Stimulated activated CD4-positive, alpha-beta T cell treated with anti-CD3 and anti-CD28 coated beads, Interleukin-4, amount 100 ng/mL, for 48 hours (primary cell): ENCODE measurements at regions not wholly inside any gene's neighbourhood (a gene's known extent, or its start where the extent isn't known, plus 50 kb on each side); places are given as distances from the start of the nearest gene placed in this dataset.
A peak's percentile ranks its signal among the peaks of the same experiment; 100 is the strongest.
"Not testable (repeated sequence)": the region's sequence is repeated elsewhere in the genome, so short reads cannot be mapped to it uniquely, and the experiment has no call there.

ENCODE experiments used
- DNase-seq, 2 donors: peaks; one replicate each; pipeline ENCODE4 v3.0.0-alpha.2; 2020; ENCODE audit warnings: low read depth in 2 of 2

DNA sequence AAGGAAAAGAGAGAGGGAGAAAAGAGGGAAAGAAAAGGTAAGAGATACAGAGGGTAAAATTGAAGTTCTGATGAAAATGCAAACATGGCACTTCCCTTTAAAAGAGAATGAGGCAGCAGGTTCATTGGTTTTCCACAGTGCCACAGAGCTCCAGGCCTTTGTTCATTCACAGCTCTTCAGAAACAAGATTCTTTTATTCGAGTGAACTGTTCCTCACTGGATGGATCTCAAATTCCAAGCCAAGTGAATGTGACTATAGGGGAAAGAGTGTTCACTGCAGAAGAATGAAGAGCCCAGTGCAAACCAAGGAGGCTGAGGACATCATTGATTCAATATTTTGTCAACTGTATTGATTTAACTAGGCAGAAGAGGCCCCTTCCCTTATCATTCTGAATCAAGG is 280.3 kb upstream of the PROK2 start:
- DNase-seq: no peak

DNA sequence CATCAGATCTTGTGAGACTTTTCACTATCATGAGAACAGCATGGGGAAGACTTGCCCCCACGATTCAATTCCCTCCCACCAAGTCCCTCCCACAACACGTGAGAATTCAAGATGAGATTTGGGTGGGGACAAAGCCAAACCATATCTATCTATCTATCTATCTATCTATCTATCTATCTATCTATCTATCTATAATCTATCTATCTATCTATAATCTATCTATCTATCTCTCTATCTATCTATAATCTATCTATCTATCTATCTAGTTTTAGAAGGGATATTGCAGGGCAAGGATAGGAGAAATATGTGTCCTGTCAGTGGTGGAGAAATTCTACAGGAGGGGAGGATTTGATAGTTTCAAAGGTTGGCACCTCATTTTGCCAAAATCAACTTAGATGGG is 279.8 kb upstream of the PROK2 start:
- DNase-seq: not testable (repeated sequence)

DNA sequence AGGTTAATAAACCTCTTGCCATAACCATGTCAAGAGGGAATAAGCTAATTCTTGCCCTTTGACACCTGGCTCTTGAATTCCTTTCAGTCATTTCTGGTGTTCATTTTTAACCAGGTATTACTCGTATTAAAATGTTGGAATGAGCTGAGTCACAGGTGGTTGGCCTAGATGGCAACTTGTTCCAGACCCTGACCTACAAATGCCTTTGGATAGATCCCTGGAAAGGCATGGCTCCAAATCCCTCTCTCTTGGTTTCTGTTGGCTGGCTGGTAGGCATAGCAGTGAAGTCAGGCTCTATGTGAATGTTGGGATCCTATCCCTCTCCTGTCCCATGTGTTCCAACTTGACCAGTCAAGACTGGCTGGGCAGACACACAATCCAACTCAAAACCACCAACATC is 277.1 kb upstream of the PROK2 start:
- DNase-seq: no peak

DNA sequence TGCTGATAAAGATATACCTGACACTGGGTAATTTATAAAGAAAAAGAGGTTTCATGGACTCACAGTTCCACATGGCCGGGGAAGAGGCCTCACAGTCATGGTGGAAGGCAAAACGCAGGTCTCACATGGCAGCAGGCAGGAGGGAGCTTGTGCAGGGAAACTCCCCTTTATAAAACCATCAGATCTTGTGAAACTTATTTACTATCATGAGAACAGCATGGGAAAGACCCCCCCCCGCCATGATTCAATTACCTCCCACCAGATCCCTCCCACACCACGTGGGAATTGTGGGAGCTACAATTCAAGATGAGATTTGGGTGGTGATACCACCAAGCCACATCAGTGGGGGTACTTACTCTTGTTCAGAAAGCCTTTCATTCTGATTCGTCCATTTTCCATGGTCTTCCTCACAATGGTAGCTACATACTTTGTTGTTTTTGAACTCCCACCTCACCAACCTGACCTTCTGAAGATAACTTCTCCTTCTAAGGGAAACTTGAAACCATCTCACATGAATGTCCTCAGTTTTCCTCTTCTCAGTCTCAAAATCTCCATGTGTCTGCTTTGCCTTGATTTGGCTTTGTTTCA is 275.6 kb upstream of the PROK2 start:
- peak in 1 of 2 donors; percentile 1 for DNase-seq

DNA sequence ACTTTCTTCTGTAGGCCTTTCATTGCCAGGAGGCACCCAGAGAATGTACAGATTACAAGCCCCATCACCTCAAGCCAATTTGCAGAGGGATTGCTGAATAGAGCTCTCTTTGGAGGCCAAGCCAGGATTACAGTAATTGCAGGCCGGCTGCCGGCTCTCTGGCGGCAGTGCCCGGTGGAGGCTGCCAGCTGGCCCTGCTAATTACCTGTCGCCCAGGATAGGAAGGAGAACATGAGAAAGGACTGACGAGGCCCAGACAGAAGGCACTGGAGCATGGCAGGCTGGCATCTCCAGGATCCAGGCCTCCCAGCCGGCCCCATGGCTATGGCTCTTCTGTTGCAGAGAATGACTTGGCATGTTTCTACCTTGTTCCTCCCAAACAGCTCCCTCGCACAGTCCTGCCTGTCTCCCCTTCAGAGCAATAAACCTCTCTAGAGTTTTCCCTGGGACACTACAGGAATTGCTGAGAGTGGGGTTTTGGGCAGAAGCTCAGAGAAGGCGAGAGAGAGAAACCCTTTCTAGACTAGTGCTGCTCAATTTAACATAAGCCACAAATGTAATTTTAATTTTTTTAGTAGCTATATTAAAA is 273.6 kb upstream of the PROK2 start:
- no peak for DNase-seq

DNA sequence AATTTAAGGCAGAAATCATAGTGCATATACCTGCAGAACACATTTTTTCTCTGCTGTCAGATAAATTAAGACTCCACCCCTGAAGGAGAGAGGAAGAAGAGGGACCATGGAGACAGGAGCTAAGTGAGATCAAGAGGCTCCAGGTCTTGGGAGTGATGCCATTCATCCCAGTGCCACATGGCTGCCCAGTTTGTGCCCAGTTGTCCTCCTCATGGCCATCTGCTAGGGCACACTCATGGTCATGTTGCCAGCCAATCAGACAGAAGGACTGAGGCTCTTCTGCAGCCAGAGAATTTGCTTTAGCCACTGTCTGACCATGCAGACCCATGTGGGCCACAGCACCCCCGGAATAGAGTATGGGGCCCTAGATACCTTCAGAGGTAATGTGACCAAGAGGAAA is 270.5 kb upstream of the PROK2 start:
- DNase-seq: no peak

DNA sequence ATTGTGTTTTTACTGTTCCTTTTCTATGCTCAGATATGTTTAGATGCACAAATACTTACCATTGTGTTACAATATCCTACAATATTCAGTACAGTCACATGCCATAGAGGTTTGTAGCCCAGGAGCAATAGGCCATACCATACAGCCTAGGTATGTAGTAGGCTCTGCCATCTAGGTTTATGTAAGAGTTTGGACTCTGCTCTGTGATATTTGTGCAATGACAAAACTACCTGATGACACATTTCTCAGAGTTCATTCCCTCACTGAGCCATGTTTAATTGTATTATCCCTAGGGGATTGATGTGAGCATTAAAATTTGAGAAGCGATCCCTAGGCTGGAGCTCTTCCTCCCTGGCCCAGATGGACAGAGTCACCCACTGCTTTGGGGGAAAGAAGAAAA is 270.0 kb upstream of the PROK2 start:
- no peak for DNase-seq

DNA sequence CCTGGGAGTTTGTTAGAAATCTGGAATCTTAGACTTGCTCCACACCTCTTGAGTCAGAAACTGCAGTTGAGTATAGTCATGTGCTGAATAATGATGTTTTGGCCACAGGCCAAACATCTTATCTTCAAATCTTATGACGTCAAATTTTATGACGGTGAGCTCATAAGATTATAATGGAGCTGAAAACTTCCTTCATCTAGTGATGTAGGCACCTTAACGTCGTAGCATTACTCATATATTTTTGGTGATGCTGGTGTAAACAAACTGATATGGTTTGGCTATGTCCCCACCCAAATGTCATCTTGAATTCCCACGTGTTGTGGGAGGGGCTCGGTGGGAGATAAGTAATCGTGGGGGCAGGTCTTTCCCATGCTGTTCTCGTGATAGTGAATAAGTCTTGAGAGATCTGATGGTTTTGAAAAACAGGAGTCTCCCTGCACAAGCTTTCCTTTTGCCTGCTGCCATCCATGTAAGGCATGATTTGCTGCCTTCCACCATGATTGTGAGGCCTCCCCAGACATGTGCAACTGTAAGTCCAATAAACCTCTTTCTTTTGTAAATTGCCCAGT is 268.0 kb upstream of the PROK2 start:
- DNase-seq: no peak

DNA sequence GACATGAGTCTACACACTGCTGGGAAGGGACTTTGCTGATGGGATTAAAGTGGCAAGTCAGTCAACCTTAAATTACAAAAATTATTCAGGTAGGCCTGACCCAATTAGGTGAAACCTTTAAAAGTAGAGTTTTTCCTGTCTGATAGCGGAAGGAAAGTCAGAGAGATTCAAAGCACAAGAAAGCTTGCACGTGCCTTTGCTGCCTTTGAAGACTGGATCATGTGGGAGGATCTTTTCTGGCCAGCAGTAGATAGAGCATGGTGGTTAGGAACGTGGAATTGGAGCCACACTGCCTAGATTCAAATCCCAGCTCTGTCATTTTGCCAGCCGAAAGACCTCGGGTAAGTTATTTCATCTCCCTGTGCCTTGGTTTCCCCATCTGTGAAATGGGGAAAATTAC is 265.8 kb upstream of the PROK2 start:
- no peak for DNase-seq

DNA sequence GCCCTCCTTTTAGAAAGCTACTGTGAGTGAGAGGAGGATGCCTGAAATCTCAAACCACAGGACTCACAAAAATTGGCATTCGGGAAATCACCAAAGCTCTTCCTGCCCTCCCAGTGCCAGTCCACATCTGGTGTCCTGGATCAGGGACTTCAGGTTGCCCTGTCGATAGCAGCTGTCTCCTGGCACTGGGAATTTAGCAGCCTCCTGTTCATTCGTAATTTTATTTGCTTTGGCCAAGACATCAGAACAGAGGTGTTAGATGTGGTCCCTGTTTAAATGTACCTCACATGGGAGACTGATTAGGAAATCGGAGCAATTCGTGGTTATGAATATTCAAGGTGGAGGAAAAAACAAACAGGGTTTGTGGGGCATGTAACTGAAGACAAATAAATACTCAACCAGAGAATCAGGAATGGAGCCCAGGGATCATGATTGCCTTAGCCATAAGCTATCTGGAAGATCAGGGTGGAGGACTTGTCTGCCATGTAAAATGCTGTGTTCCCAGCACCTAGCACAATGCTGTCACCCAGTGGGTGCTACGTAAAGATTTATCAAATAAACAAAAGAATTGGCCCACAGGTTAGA is 265.2 kb upstream of the PROK2 start:
- DNase-seq: no peak

DNA sequence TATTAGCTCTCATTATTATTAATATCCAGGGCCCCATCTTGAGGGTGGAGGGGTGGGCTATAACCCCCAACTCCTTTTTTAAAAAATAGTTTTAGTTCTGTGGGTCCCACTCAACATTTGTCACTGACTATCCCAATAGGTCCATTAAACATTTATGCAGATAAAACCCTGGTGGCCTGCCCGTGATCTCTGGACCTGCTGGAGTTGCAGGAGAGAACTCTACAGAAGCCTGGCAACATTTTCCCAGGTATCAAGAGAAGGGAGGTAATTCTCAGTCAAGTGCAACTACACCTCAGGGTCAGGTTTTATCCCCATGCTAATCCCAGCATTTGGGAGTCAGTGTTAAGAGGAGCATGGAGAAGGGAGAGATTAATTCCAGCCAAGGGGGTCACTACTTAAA is 264.4 kb upstream of the PROK2 start:
- DNase-seq: no peak

DNA sequence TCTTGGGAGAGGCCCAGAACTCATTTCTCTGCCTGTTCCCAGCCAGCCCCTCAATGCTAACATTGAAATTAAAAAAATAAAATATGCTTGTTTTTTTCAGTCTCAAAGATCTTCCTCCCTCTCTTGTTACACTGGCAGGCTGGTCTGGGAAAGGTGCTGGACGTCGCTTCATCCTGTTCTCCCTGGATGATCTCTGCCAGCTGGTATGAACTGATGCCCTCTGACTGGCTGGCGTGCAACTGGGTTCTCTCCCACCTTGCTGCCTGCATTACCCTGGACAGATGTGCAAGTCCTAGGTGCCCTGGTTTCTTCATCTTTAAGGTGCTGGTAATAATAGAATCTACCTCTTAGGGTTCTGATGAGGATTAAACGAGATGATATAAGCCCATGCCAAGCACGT is 263.9 kb upstream of the PROK2 start:
- no peak for DNase-seq

DNA sequence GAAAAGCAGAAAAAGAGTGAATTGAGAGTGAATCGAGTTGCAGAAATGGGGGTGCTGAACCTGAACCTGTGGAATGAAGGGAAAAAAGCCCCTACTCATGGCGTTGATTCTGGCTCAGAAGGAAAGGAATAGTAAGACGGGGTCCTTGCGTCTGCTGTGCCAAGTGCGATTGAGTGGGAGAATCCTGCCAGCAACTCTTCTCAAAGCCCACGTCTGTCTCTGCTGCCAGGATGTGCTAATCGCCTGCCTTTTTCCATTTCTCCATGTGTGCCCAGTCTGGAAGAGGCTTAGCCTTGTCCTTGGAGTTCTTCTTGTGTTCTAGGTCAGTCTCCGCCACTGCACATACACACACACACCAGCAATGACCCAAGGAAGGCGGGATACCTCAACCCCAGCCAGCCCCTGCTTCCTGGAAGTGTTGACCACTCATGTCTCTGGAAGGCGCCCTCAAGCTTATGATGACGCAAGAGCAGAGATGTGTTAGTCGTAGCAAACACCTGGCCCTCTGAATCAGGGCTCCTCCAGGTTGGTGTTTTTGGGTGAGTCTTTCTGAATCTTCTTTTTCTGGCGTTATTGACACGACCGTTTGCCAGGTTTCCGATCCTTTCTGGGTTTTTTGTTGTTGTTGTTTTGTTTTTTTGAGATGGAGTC is 262.4 kb upstream of the PROK2 start:
- DNase-seq: no peak

DNA sequence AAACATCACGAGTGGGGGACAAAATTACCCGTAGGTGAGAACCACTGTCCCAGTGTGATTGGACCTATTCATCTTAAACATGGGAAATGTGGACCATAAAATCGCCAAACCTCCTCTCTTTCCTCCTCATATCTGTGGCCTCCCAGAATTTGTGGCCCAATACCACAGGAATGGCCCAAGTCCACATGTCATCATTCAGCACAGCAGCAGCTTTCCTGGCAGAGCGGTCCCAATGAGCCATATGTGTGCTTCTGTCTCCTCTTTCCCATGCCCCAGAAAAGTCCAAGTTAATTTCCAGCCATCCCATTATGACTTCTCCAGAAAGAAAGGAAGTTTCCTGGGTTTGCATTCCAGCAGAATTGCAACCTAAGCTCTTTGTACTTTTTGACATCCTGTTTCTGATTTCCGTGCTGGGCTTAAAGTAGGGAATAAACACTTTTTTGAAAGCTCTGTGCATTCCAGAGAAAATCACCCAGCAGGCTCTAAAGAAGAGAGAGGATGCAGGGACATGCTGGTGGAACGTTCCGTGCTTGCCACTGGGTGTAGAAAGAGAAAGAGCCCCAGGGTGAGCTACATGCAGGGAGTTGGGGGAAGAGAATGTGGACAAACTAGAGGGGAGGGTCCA is 259.4 kb upstream of the PROK2 start:
- DNase-seq: no peak

DNA sequence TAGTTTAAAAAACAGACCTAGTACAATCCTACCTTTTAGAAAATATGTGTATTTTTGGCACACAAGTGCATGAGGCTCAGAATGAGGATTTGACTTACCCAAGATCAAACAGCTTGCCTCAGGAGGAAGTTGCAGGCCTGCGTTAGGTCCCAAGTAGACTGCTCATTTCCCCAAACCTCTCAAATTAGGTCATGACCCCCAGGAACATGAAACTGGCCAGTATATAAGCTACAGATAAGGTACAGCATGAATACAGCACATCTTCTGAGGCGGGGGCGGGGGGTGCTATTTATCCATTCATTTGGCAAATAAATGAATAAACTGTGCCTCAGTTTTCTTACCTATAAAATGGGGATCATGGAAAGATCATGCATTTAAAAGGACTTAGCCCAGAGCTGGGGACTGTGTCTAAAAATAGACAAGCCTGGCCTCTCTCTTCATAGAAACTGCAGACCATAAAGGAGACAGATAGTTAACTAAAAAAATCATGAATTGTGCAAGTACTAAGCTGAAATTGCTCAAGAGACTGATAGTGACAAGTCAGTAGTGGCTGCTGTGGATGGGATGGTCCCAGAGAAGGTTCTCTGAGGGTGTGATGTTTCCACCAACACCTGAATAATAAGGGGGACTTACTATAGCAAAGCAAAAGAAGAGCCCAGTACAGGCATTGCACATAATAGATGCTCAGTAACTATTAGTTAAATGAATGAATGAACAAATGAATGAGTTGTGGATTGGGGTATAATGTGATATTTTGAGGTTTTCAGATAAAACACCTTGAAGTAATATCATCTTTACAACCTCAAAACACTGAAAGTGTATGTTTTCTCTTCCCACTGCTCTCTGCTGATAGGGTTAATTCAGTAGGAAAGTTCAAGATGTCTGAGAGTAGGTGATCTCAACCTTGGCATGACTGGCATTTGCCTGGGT is 258.5 kb upstream of the PROK2 start:
- no peak for DNase-seq

DNA sequence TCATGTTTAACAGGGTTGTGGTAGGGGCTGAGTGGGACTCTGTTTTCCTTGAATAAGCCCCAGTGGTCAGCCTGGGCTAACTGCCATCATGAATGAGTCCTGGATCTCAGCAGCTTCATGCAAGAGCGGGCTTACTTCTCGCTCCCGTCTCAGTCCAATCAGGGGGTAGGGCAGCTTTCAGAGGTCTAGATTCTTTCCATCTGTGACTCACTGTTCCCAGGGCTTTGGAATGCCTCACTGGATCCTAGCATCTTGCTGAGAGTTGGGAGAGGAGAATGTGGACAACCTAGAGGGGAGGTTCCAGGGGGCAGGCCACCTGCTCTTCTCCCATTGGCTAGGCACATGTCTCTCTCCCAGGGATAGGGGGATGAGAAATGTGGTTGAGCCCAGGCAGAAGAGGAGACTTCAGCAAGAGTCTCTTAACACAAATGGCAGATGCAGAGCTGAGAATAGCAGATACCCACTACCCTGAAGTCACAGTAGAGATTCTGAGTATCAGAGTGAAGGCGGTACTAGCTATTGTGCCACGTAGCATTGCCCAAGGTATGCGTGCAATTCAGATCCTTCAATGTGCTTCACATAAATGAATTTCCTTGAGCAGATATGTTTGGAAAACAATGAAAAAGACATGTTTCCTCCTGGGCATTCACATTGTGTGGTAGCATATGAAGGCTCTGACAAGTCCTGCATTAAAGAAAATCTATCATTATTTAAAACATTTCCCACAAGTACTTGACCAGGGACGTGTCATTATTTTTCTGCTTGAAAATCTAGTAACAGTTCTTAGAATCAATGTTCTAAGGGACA is 257.7 kb upstream of the PROK2 start:
- no peak for DNase-seq

DNA sequence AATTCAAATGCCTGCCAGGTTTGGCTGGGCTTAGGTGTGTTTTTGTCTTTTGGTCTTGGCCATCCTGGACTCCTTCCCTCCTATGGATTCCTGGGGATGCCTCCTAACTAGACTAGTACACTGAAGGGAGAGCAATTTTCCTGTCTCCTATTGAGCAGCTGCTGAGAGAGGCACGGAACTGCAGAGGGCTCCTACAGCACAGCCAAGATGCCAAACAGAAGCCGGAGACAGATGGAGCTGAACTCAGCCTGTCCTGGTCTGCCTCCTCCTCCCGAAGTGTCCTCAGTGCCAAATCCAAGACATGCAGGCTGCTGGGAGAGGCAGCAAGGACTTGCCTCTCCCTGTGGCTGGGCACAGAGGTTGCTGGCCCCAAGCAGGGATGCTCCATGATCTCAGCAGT is 256.6 kb upstream of the PROK2 start:
- no peak for DNase-seq

DNA sequence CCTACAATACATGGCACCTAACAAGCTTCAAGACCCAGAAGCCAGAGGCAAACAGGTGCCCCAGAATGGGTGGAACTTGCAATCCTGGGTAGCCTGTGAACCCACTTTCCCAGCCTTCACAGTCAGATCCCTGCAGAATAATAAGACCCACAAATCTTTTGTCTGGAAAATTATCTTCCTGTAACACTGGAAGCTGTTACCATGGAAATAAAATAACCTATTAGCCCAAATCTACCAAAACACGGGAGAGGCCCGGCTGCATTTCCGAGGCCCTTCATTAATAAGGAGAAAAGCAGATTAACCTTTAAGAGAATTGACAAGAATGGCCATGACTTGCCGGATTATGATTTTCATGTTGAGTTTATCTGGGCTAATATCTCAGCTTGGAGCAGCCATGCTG is 256.1 kb upstream of the PROK2 start:
- DNase-seq: no peak

DNA sequence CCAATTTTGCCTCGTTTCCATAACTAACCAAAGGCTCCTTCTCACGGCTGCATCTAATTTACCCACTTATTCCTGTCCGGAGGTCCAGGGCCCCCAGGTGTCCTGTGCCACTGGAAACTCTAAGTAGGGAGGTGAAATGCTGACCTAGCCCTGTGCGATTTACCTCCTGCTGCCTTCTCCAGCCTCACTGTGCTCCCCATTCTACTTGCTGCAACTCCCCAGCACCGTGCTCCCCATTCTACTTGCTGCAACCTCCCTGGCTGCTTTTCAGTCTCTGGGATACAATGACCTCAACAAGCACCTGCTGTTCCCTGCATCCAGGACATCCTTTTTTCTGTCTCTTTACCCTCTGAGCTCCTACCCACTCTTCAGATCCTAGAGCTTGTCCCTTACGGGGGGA is 254.7 kb upstream of the PROK2 start:
- no peak for DNase-seq

DNA sequence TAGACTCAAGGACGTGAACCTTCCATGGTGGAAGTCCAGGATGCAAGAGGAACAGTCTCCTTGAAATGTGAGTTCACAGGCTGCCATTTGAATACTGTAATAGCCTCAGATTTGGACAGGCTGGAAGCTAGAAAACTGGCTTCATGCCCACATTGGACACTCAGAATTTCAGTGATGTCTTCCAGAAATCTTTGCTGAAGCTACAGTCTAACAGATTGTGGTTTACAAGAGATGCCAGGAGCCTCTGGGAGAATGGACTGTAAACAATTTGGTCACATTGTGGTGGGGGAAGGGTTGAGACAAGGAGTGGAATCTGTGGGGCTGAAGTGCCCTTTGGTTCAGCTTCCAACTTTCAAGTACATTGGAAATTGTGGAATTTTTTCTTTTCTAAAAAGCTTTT is 252.0 kb upstream of the PROK2 start:
- no peak for DNase-seq

DNA sequence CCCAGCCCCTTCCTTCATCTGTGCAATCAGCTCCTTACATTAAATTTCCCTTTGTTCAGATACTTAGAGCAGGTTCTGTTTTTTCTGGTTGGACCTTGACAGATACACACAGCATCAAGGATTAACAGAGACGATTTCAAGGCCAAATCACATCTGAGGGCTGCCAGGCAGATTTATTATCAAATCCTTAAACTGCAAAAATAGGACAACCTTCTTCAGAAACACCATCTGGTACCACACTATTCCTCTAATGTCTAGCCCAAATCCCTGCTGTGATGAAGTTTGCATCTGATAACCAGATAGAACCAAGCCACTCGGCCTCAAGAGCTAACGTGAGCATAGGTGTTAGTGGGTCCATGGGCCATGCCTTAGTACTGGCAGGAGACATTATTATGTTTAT is 250.7 kb upstream of the PROK2 start:
- DNase-seq: no peak
